ENCODE measurements at regions not wholly inside any gene's neighbourhood (a gene's known extent, or its start where the extent isn't known, plus 50 kb on each side); places are given as distances from the start of the nearest gene placed in this dataset.

DNA sequence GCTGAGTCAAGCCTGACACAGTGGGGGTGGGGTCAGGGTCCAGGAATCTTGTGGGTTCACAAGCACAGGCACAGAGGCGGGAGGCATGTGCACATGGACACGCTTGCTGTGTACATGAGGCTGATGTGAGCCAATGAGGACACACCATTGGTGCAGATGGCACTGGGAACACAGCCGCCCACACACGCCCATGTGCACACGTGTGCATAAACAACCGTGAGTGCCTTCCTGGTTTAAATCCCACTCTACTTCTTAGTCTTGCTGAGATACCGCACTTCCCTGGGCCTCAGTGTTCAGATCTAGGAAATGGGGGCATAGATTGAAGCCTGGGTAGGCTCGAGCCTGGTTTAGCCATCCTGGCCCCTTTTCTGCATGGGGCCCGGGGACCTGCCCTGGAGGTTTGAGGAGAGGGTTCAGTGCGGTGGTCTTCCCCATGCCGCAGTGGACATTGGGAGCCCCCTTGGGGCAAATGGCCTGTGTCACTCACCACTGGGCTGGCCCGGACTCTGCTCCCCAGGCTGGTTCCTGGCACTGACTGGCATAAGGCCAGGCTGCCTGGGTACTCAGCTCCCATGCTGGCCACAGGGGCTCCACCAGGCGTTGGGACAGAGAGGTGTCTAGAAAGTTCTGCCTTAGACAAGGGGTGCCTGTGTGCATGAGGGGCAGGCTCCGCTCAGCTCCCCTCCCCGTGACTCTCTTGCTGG, 60.2 kb downstream of the CEBPB start:
- TF ChIP-seq TP53 (CRISPR knock-in tag; IDR thresholded peaks at IDR 0.05) (no peak), SP1 (CRISPR knock-in tag; conservative IDR thresholded peaks at IDR 0.05) (no peak), MXD4 (CRISPR knock-in tag; IDR thresholded peaks at IDR 0.05; ENCODE audit: borderline replicate concordance) (no peak)
- TF ChIP-seq, protein P1, sequence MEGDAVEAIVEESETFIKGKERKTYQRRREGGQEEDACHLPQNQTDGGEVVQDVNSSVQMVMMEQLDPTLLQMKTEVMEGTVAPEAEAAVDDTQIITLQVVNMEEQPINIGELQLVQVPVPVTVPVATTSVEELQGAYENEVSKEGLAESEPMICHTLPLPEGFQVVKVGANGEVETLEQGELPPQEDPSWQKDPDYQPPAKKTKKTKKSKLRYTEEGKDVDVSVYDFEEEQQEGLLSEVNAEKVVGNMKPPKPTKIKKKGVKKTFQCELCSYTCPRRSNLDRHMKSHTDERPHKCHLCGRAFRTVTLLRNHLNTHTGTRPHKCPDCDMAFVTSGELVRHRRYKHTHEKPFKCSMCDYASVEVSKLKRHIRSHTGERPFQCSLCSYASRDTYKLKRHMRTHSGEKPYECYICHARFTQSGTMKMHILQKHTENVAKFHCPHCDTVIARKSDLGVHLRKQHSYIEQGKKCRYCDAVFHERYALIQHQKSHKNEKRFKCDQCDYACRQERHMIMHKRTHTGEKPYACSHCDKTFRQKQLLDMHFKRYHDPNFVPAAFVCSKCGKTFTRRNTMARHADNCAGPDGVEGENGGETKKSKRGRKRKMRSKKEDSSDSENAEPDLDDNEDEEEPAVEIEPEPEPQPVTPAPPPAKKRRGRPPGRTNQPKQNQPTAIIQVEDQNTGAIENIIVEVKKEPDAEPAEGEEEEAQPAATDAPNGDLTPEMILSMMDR (IDR thresholded peaks at IDR 0.05): no peak
- TF ChIP-seq, protein P2, sequence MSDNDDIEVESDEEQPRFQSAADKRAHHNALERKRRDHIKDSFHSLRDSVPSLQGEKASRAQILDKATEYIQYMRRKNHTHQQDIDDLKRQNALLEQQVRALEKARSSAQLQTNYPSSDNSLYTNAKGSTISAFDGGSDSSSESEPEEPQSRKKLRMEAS (CRISPR knock-in tag; IDR thresholded peaks at IDR 0.05): no peak
- TF ChIP-seq, protein P3, sequence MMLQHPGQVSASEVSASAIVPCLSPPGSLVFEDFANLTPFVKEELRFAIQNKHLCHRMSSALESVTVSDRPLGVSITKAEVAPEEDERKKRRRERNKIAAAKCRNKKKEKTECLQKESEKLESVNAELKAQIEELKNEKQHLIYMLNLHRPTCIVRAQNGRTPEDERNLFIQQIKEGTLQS (CRISPR knock-in tag; conservative IDR thresholded peaks at IDR 0.05): no peak
- TF ChIP-seq, protein P4, sequence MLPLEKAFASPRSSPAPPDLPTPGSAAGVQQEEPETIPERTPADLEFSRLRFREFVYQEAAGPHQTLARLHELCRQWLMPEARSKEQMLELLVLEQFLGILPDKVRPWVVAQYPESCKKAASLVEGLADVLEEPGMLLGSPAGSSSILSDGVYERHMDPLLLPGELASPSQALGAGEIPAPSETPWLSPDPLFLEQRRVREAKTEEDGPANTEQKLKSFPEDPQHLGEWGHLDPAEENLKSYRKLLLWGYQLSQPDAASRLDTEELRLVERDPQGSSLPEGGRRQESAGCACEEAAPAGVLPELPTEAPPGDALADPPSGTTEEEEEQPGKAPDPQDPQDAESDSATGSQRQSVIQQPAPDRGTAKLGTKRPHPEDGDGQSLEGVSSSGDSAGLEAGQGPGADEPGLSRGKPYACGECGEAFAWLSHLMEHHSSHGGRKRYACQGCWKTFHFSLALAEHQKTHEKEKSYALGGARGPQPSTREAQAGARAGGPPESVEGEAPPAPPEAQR (CRISPR knock-in tag; IDR thresholded peaks at IDR 0.05): no peak
- TF ChIP-seq, protein P5, sequence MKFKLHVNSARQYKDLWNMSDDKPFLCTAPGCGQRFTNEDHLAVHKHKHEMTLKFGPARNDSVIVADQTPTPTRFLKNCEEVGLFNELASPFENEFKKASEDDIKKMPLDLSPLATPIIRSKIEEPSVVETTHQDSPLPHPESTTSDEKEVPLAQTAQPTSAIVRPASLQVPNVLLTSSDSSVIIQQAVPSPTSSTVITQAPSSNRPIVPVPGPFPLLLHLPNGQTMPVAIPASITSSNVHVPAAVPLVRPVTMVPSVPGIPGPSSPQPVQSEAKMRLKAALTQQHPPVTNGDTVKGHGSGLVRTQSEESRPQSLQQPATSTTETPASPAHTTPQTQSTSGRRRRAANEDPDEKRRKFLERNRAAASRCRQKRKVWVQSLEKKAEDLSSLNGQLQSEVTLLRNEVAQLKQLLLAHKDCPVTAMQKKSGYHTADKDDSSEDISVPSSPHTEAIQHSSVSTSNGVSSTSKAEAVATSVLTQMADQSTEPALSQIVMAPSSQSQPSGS (CRISPR knock-in tag; IDR thresholded peaks at IDR 0.05; ENCODE audit: borderline replicate concordance, low read depth): no peak
- TF ChIP-seq, protein P6, sequence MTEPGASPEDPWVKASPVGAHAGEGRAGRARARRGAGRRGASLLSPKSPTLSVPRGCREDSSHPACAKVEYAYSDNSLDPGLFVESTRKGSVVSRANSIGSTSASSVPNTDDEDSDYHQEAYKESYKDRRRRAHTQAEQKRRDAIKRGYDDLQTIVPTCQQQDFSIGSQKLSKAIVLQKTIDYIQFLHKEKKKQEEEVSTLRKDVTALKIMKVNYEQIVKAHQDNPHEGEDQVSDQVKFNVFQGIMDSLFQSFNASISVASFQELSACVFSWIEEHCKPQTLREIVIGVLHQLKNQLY (CRISPR knock-in tag; IDR thresholded peaks at IDR 0.05): no peak

All from WTC11 (cell line).